HG03460 (cell line): ENCODE measurements at regions not wholly inside any gene's neighbourhood (a gene's known extent, or its start where the extent isn't known, plus 50 kb on each side); places are given as distances from the start of the nearest gene placed in this dataset.

ENCODE experiments used
- ATAC-seq: cut with Tn5 transposase; IDR thresholded peaks from one replicate; pipeline ENCODE4 v1.9.1; 2021; ENCODE audit not compliant: unreplicated experiment

GRCh38 chr12:43123461-43123860 lies 428.5 kb downstream of the ADAMTS20 start:
- no peak for ATAC-seq

- ATAC-seq, result no peak
Measured at GRCh38 chr12:43120150-43120549, 431.9 kb downstream of the ADAMTS20 start.

- ATAC-seq, result no peak
Measured at GRCh38 chr12:43118881-43119280, 433.1 kb downstream of the ADAMTS20 start.

GRCh38 chr12:43118234-43118633 lies 433.8 kb downstream of the ADAMTS20 start:
- ATAC-seq, result no peak

- ATAC-seq, result no peak
Measured at GRCh38 chr12:43117226-43117930, 434.6 kb downstream of the ADAMTS20 start.

- no peak for ATAC-seq
Measured at GRCh38 chr12:43115441-43116160, 436.4 kb downstream of the ADAMTS20 start.

GRCh38 chr12:43114316-43114715 lies 437.7 kb downstream of the ADAMTS20 start:
- no peak for ATAC-seq

GRCh38 chr12:43113616-43114015 lies 438.4 kb downstream of the ADAMTS20 start:
- ATAC-seq, result no peak

- ATAC-seq, result no peak
Measured at GRCh38 chr12:43113135-43113534, 438.9 kb downstream of the ADAMTS20 start.

- no peak for ATAC-seq
Measured at GRCh38 chr12:43112101-43112920, 439.7 kb downstream of the ADAMTS20 start.

- ATAC-seq, result no peak
Measured at GRCh38 chr12:43111608-43112007, 440.4 kb downstream of the ADAMTS20 start.

GRCh38 chr12:43109631-43110345 lies 442.2 kb downstream of the ADAMTS20 start:
- ATAC-seq, result no peak

GRCh38 chr12:43108656-43109055 lies 443.3 kb downstream of the ADAMTS20 start:
- no peak for ATAC-seq

GRCh38 chr12:43107026-43107775 lies 444.8 kb downstream of the ADAMTS20 start:
- no peak for ATAC-seq

- ATAC-seq, result no peak
Measured at GRCh38 chr12:43106355-43106754, 445.6 kb downstream of the ADAMTS20 start.

GRCh38 chr12:43105426-43105981 lies 446.5 kb downstream of the ADAMTS20 start:
- no peak for ATAC-seq

GRCh38 chr12:43104494-43104893 lies 447.5 kb downstream of the ADAMTS20 start:
- ATAC-seq, result no peak

- no peak for ATAC-seq
Measured at GRCh38 chr12:43103866-43104265, 448.1 kb downstream of the ADAMTS20 start.

GRCh38 chr12:43102546-43103264 lies 449.3 kb downstream of the ADAMTS20 start:
- ATAC-seq, result no peak
